HG03342 (cell line): ENCODE measurements at regions not wholly inside any gene's neighbourhood (a gene's known extent, or its start where the extent isn't known, plus 50 kb on each side); places are given as distances from the start of the nearest gene placed in this dataset.
"Not testable (repeated sequence)": the region's sequence is repeated elsewhere in the genome, so short reads cannot be mapped to it uniquely, and the experiment has no call there.

Source experiments
- ATAC-seq: cut with Tn5 transposase; IDR thresholded peaks from one replicate; pipeline ENCODE4 v1.9.1; 2021; ENCODE audit warnings: mild to moderate bottlenecking, moderate library complexity; ENCODE audit not compliant: unreplicated experiment

- ATAC-seq, result no peak
Observed at GRCh38 chr4:62475596-62475995, 1275.5 kb downstream of the ADGRL3 start.

DNA sequence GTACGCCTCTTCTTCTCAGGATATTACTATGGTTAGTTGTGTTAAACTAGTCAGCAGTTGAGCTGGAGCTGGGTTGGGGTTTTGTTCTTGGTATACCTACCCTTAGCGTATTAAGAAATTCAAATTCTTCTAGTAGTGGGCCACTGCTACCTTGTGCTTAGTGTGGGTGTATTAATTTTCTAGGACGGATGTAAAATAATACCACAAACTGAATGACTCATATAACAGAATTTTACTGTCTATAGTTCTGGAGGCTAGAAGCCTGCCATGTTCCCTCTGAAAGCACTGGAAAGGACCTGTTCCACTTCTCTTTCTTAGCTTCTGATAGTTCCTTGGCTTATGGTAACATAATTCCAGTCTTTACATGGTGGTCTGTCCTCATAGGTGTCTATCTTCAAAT, 1274.7 kb downstream of the ADGRL3 start:
- no peak for ATAC-seq

- no peak for ATAC-seq
Observed at GRCh38 chr4:62471021-62471420, 1270.9 kb downstream of the ADGRL3 start.

- no peak for ATAC-seq
Observed at GRCh38 chr4:62470421-62470983, 1270.4 kb downstream of the ADGRL3 start.

DNA sequence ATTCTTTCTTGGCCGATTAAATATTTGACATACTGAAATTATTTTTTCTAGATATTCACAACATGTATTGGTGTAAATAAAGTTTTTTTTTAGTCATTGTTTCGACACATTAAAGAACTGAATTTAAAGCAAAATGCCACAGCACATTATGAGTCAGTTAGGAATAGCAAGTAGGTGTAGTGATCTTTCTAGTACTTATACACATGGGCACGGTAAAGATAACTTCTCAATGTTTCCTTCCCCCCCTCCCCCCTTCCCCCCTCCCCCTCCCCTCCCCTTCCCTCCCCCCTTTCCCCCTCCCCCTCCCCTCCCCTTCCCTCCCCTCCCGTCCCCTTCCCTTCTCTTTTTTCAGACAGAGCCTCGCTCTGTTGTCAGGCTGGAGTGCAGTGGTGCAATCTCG, 1269.9 kb downstream of the ADGRL3 start:
- no peak for ATAC-seq

- no peak for ATAC-seq
Observed at GRCh38 chr4:62461961-62462360, 1261.8 kb downstream of the ADGRL3 start.

DNA sequence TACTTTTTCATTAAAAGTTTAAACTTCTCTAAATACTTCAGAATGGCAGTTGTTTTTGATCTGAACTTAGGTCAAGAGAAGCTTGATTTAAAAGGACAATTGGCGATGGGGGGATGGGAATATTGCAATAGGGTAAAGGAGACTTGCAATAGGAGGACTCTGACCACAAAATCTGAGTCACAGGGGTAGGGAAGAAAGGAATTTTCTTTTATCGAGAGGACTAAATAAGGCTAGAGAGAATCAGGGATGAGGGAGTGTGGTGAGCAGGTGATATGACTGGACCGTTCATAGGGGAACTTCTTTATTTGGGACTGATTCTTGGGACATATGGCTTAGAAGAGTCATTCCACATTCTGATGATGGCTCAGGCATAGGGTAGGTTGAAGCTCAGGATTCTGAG, 1260.2 kb downstream of the ADGRL3 start:
- ATAC-seq, result no peak

DNA sequence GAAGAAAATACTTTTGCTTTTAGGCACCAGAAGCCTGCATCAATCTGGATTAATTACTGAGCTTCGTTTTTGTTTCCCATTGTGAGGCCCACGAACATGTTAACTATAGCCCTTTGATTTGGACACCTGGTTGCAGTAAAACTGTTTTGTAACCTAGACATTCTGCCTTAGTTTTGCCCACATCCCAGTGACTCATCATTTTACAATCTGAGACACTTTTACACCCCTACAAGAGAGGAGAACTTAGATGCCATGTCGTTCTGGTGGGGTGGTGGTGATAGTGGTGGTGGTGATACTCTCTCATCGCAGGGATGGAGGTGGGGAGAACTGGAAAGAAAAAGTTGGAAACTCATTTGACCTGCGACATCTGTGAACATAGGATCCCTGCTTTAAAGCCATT, 1257.2 kb downstream of the ADGRL3 start:
- ATAC-seq, result no peak

GRCh38 chr4:62455871-62456270, 1255.7 kb downstream of the ADGRL3 start:
- ATAC-seq, result no peak

DNA sequence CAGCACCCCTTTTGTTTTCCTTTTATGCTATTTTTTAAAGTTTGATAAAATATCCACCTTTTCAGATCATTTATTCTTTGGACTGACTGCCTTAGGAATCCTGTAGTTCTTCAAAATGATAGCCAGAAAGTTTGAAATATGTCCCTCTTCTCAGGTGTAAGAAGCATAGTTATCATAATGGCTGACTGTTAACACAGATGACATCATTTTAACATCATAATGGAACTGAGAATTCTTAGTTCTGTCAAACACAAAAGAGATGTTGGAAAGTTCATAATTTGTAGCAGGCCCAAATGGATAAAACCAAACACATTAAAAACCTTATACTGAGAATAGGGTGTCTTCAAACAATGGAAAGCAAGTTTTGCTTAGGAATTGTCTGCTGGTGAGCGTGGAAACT, 1254.4 kb downstream of the ADGRL3 start:
- no peak for ATAC-seq

DNA sequence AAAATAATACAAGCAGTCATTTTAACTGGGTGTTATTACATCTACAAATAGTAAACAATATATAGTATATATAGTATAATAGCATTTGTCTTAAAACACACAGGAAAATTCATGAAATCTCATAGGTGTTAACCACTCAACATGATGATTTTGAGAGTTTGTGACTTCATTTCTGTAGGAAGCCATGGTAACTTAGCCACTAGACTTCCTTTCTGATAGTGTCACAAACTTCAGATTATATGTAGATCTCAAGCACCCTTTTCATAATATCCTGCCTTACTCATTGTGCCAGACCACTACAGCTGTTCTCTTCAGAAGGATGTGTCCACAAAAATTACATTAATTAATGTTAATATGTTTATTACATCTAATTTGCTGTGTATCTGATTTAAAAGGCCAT, 1250.6 kb downstream of the ADGRL3 start:
- ATAC-seq, result no peak

- no peak for ATAC-seq
Observed at GRCh38 chr4:62449538-62449937, 1249.4 kb downstream of the ADGRL3 start.

GRCh38 chr4:62448911-62449310, 1248.8 kb downstream of the ADGRL3 start:
- no peak for ATAC-seq

DNA sequence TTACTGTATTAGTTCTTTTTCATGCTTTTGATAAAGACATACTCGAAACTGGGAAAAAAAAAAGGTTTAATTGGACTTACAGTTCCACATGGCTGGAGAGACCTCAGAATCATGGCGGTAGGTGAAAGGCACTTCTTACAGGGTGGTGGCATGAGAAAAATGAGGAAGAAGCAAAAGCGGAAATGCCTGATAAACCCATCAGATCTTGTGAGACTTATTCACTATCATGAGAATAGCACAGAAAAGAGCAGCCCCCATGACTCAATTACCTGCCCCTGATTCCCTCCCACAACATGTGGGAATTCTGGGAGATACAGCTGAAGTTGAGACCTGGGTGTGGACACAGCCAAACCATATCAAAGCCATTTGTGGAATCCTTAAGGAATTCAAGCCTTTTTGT, 1238.9 kb downstream of the ADGRL3 start:
- no peak for ATAC-seq

- ATAC-seq, result no peak
Observed at GRCh38 chr4:62434921-62435320, 1234.8 kb downstream of the ADGRL3 start.

- ATAC-seq, result not testable (repeated sequence)
Observed at GRCh38 chr4:62431513-62432231, 1231.5 kb downstream of the ADGRL3 start.

GRCh38 chr4:62429297-62429696, 1229.2 kb downstream of the ADGRL3 start:
- ATAC-seq, result no peak

- no peak for ATAC-seq
Observed at GRCh38 chr4:62415256-62415655, 1215.1 kb downstream of the ADGRL3 start.

- ATAC-seq, result no peak
Observed at GRCh38 chr4:62414563-62414962, 1214.4 kb downstream of the ADGRL3 start.

DNA sequence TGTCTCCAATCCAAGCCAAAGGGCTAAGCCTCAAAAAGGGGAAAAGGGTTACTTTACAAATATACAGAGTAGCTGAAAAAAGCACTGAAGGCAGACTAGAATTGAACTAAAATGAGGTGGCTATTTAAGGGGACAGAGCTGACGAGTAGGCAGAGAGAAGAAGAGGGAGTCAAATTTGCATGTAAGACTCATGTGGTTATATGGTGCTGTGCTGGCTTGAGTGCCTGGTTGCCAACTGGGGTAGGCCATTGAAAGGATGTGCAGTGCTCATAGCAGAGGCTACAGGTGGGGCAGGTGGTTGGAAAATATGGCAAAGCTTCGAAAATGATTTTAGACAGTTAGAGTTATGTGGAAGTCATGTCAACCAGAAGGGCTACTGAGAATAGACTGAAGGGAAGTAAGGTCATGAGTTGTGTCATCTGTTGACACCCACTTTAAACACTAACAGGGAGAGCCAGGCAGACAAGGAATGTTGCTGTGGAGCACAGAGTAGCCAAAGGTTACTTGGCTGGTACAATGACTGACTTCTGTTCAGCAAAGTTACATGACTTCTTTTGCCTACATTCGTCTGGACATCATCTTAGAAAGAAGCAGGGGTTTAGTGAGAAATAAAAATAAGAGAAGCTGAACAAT, 1210.4 kb downstream of the ADGRL3 start:
- no peak for ATAC-seq

- no peak for ATAC-seq
Observed at GRCh38 chr4:62408454-62408853, 1208.3 kb downstream of the ADGRL3 start.

DNA sequence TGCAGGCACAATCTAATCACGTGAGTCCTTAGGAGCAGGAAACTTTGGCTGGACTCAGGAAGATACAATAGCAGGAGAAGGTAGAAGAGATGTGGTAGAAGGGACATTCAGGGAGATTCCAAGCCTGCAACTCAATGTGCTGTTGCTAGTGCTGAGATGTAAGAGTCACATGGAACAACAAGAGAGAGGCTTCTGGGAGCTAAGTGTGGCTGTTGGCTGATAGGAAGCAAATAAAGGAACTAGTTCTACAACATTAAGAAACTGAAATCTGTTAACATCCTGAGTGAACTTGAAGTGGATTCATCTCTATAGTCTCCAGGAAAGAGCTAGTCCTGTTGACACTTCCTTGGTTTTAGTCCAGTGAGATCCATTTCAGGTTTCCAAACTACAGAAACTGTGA, 1207.4 kb downstream of the ADGRL3 start:
- no peak for ATAC-seq
